SH-SY5Y (cell line): ENCODE measurements at regions not wholly inside any gene's neighbourhood (a gene's known extent, or its start where the extent isn't known, plus 50 kb on each side); places are given as distances from the start of the nearest gene placed in this dataset.

Experiments used
- GATA2 ChIP-seq: IDR thresholded peaks from 2 replicates; pipeline ENCODE4 v1.6.1; 2011; ENCODE audit warnings: mild to moderate bottlenecking, low read depth, low read length
- GATA3 ChIP-seq: IDR thresholded peaks from 2 replicates; pipeline ENCODE4 v1.6.1; 2011; ENCODE audit warnings: low read depth, mild to moderate bottlenecking, low read length, moderate library complexity

DNA sequence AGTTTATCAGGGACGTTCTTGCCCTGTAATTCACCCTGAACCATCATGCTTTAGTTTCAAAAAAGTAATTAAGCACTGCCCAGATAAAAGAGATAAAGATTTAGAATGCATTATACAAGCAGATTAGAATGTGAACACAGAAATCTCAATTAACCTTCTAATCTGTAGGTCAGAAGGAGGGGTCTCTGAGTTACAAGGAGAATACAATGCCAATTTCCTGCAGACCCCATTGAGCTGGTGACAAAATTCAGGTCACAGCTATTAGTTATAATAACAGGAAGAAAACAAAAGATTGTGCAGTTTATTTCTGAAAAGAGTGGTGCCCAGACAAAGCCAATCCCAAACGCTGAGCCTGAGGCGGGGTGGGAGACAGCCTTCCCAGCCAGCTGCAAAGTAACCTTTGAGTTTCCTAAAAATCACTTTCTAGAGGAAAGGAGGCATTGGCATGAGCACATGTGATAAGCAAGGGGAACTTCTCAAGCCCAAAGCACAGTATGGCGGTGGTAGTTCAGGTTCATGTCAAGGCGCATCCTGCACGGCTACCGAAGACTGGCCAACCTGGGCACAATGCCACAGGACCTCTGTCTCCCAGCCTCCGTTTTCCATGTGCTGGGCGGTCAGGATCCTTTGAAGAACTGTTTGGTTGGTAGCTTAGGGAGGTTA is 192.5 kb downstream of the TTLL2 start:
- TF ChIP-seq GATA3 (no peak), GATA2 (no peak)

DNA sequence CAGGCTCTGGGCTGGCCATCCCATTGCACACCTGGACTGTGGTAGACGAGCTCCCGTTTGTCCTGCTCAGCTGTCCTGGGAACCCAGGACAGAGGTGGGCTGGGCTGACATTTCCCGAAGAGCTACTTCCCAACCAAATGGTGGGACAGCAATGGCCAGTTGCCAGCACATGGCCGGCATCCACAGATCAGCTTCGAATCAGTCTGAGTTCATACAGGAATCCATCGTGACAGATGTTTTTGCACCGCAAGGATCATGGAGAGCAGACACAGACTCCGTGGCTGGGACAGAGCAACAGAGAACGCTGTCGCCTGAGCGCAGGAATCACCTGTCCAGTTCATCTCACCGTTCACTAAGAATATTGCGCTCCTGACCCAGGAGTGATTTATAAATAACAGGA is 198.5 kb downstream of the TTLL2 start:
- no peak for TF ChIP-seq GATA3
- no peak for TF ChIP-seq GATA2

DNA sequence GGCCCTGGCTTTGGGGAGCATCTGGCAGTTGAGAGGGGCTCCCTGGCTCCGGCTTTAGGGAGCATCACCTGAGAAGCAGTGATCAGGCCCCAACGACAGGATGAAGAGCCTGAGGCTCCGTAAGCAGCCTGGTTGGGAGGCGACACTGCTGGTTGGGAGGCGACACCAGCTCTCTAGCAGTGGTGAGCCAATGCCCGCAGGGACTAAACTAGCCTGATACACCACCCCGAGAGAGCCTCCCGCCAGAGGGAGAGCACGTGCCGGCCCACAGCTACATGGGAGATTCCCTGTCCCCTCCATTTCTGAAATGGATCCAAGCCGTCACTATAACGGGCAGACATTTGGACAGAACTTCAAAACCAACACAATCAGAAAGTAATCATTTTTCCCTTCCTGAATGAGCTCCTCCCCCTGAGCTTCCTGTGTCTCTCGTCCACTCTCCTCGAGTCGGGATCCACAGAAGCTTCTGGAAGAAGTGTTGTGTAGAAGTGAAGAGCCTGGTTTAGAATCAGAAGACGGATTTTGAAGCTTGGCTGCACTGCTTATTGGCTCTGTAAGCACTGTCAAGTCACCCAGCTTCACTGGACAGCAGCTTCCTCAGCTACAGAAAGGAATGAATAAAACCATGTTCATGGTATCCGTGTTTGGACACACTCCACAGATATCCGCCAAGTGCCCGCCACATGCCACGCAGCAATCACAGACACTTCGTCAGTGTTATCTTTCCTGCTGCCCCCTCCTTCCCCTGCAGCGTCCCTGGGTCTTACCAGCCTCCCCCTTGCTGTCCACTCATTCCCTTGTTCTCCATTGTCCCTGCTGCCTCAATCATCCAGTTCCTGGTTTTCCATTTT is 199.6 kb downstream of the TTLL2 start:
- TF ChIP-seq GATA2 (no peak), GATA3 (no peak)

- TF ChIP-seq GATA2 (no peak), GATA3 (no peak)
Measured at GRCh38 chr6:167525774-167526173, 200.9 kb downstream of the TTLL2 start.

GRCh38 chr6:167526465-167527368 is 201.8 kb downstream of the TTLL2 start:
- TF ChIP-seq GATA2 (no peak), GATA3 (no peak)

- TF ChIP-seq GATA2 = no peak
- no peak for TF ChIP-seq GATA3
Measured at GRCh38 chr6:167528239-167528638, 203.4 kb downstream of the TTLL2 start.

DNA sequence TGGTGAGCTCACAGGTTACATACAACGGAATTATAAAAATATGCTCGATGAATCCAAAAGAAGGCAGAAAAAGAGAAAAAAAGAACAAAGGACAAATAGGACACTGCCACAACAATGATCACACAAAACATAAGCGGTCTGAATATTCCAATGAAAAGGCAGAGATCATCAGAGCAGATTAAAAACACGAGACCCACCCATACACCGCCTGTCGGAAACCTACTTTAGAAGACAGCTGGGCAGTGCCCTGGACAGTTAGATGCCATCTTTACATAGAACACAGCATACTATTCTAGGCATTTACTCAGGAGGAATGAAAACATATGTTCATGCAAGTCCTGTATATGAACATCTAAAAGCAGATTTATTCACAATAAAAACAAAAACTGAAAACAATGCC is 204.1 kb downstream of the TTLL2 start:
- no peak for TF ChIP-seq GATA3
- no peak for TF ChIP-seq GATA2

DNA sequence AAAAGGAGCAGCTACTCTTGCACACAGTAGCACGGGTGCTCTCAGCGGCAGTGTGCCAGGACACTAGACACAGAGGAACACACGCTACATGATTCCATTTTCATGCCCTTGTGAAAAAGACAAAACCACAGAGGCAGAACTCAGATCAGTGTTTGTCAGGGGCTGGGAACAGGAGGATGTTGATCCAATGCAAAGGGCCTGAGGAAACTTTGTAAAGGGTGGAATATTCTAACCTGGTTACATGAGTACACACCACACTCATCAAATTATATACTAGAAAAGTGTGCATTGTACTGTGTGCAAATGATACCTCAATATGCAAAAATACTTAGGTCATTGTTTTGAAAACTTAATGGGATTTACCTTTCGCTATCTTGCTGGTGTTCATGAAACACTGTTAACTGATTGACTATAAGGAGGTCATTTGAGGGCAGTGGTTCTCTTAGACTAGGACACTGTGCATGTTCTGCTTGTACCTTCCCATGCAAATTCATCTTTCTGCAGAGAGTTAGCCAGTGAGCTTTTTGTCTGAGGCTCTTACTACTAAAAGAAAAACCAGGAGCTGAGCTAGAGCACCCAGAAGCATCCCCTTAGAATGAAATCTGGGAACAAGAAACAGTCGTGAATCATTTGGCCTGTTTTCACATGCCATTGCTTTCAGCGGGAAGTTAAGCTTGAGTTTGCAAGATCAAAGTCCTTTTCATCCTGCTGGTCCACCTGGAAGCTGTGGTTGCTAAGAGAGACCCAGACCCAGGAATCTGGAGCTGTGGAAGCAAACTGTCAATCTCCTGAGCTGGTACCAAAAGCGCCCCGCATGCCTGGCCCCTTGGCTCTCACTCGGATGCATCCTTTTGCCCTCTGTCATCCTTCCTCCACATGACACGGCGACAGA is 204.8 kb downstream of the TTLL2 start:
- TF ChIP-seq GATA3 = no peak
- TF ChIP-seq GATA2 = no peak

DNA sequence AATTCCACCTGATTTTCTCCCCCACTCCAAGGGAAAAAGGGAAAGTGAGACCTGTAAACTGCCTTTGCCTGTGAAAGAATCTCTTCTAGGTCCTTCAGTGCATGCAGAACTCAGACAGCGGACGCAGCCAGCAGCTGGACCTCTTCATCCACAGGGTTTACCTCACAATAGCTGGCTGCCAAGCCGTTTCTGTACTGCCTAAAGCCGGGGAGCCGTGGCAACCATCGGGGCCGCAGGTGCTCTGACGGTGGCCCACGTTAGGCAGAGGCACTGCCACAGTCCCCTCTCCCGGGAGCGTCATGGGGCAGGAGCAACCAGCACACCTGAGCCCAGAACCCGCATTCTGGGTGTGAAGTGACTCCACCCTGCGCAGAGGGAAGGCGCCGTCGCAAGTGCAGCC is 206.1 kb downstream of the TTLL2 start:
- TF ChIP-seq GATA2 (no peak), GATA3 (no peak)

GRCh38 chr6:167532410-167533288 is 207.8 kb downstream of the TTLL2 start:
- TF ChIP-seq GATA2 (no peak), GATA3 (no peak)

DNA sequence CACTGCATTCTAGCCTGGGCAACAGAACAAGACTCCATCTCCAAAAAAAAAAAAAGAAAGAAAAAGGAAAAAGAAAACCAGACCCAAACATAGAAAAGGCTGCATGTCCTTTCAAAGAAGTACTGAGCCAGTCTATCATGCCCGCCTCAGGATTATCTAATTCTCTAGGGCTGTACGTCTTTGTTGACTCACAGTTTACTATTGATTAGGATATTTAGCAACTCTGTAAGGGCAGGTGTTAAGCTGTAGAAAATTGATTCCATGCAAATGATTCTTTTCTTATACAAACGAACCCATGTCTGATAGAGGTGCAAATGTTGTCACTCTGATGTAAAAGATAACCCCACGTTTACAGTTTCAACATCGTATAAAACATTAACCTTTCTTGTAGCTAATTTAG is 209.0 kb downstream of the TTLL2 start:
- TF ChIP-seq GATA3 (no peak), GATA2 (no peak)

- TF ChIP-seq GATA3 = no peak
- TF ChIP-seq GATA2 = no peak
Measured at GRCh38 chr6:167537816-167538215, 212.9 kb downstream of the TTLL2 start.

- TF ChIP-seq GATA2 (no peak), GATA3 (no peak)
Measured at GRCh38 chr6:167538746-167539145, 213.9 kb downstream of the TTLL2 start.
